ENCODE measurements at regions not wholly inside any gene's neighbourhood (a gene's known extent, or its start where the extent isn't known, plus 50 kb on each side); places are given as distances from the start of the nearest gene placed in this dataset.

GRCh38 chr5:20683241-20683940 is 695.4 kb upstream of the CDH18 start:
- no peak for DNase-seq
- intact Hi-C loops (cut with DNase I; ENCODE audit: low total_unique reads), result no loop called here
- Histone ChIP-seq H3K36me3 (ENCODE audit: low read depth, missing control alignments) (no peaks in the 10 kb centered on the region), H3K27ac (no peak overlapping the region), H3K4me1 (no peaks in the 10 kb centered on the region), H3K9me3 (no peaks in the 10 kb centered on the region), H3K4me3 (no peak overlapping the region), H3K27me3 (no peaks in the 10 kb centered on the region)
- TF ChIP-seq POLR2A (IDR thresholded peaks at IDR 0.05), result no peak
- TF ChIP-seq, protein P1, sequence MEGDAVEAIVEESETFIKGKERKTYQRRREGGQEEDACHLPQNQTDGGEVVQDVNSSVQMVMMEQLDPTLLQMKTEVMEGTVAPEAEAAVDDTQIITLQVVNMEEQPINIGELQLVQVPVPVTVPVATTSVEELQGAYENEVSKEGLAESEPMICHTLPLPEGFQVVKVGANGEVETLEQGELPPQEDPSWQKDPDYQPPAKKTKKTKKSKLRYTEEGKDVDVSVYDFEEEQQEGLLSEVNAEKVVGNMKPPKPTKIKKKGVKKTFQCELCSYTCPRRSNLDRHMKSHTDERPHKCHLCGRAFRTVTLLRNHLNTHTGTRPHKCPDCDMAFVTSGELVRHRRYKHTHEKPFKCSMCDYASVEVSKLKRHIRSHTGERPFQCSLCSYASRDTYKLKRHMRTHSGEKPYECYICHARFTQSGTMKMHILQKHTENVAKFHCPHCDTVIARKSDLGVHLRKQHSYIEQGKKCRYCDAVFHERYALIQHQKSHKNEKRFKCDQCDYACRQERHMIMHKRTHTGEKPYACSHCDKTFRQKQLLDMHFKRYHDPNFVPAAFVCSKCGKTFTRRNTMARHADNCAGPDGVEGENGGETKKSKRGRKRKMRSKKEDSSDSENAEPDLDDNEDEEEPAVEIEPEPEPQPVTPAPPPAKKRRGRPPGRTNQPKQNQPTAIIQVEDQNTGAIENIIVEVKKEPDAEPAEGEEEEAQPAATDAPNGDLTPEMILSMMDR (IDR thresholded peaks at IDR 0.05), result no peak
- 82 to 89% methylated on average over 5 of the region's 5 CpGs for WGBS, 2 donors

- WGBS, 2 donors, result 61 to 71% methylated on average over 5 of the region's 5 CpGs
- Histone ChIP-seq H3K9me3 (no peaks in the 10 kb centered on the region), H3K36me3 (ENCODE audit: low read depth, missing control alignments) (no peaks in the 10 kb centered on the region), H3K27me3 (no peaks in the 10 kb centered on the region), H3K27ac (no peak overlapping the region), H3K4me1 (no peaks in the 10 kb centered on the region), H3K4me3 (no peak overlapping the region)
- DNase-seq, result no peak
- intact Hi-C loops (cut with DNase I; ENCODE audit: low total_unique reads), result no loop called here
- no peak for TF ChIP-seq POLR2A (IDR thresholded peaks at IDR 0.05)
- TF ChIP-seq, protein P1 (IDR thresholded peaks at IDR 0.05), result no peak
These were observed 692.8 kb upstream of the CDH18 start for GRCh38 chr5:20680718-20681302.

DNA sequence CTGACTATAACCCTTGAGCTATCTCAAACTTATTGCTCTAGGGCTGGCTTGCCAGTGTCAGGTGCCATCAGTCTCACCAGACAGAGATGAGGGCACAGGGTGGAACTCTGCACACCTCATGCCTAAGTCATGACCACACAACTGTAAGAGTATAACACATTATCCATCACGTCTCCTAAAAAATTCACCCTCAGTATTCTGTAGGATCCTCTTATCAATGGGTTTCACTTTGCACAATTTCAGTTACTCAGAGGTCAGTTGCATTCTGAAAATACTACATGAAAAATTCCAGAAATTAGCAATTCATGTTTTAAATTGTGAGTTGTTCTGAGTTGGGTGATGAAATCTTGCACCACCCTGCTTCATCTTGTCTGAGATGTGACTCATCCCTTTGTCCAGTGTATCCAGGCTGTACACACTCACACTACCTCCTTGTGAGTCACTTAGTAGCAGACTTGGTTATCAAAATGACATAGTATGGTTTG is 690.9 kb upstream of the CDH18 start:
- WGBS, 2 donors, result 82 to 88% methylated on average over 1 of the region's 1 CpG
- no peak for DNase-seq
- Histone ChIP-seq H3K9me3 (no peaks in the 10 kb centered on the region), H3K27me3 (no peaks in the 10 kb centered on the region), H3K27ac (no peak overlapping the region), H3K36me3 (ENCODE audit: low read depth, missing control alignments) (no peaks in the 10 kb centered on the region), H3K4me1 (no peaks in the 10 kb centered on the region), H3K4me3 (no peak overlapping the region)
- TF ChIP-seq POLR2A (IDR thresholded peaks at IDR 0.05), result no peak
- TF ChIP-seq, protein P1 (IDR thresholded peaks at IDR 0.05), result no peak
- intact Hi-C loops (cut with DNase I; ENCODE audit: low total_unique reads), result no loop called here

- no peaks in the 10 kb centered on the region for H3K4me1 ChIP-seq
These were observed 690.4 kb upstream of the CDH18 start for GRCh38 chr5:20678386-20678785.

More at GRCh38 chr5:20678386-20678785, 690.4 kb upstream of the CDH18 start:
- no peaks in the 10 kb centered on the region for H3K36me3 ChIP-seq (ENCODE audit: low read depth, missing control alignments)
- DNase-seq, result no peak
- H3K27me3 ChIP-seq, result no peaks in the 10 kb centered on the region
- no peaks in the 10 kb centered on the region for H3K9me3 ChIP-seq
- TF ChIP-seq, protein P1 (IDR thresholded peaks at IDR 0.05), result no peak
- no peak for TF ChIP-seq POLR2A (IDR thresholded peaks at IDR 0.05)
- intact Hi-C loops (cut with DNase I; ENCODE audit: low total_unique reads), result no loop called here
- no peak overlapping the region for H3K4me3 ChIP-seq
- H3K27ac ChIP-seq, result no peak overlapping the region

All from testis (tissue), 2 donors.